SJCRH30 (cell line): ENCODE measurements at regions not wholly inside any gene's neighbourhood (a gene's known extent, or its start where the extent isn't known, plus 50 kb on each side); places are given as distances from the start of the nearest gene placed in this dataset.

Experiments
- DNase-seq, 2 experiments: peaks; one replicate each; pipeline ENCODE4 v3.0.0-alpha.2; 2015 to 2020
- H3K27ac ChIP-seq: fragments of 250-450 bp; sonication (Bioruptor Pico); 2 replicates; pipeline ENCODE4 v1.5.1; 2020; ENCODE audit warnings: mild to moderate bottlenecking, moderate library complexity
- H3K27me3 ChIP-seq: fragments of 250-450 bp; sonication (Bioruptor Pico); 2 replicates; pipeline ENCODE4 v1.5.1; 2020; ENCODE audit warnings: mild to moderate bottlenecking, moderate library complexity
- H3K36me3 ChIP-seq: fragments of 250-450 bp; sonication (Bioruptor Pico); 2 replicates; pipeline ENCODE4 v1.5.1; 2020; ENCODE audit warnings: mild to moderate bottlenecking, moderate library complexity
- H3K4me1 ChIP-seq: fragments of 250-450 bp; sonication (Bioruptor Pico); 2 replicates; pipeline ENCODE4 v1.5.1; 2020; ENCODE audit warnings: mild to moderate bottlenecking, moderate library complexity
- H3K4me3 ChIP-seq: fragments of 250-450 bp; sonication (Bioruptor Pico); 2 replicates; pipeline ENCODE4 v1.5.1; 2020; ENCODE audit warnings: mild to moderate bottlenecking, moderate library complexity
- H3K9me3 ChIP-seq: fragments of 250-450 bp; sonication (Bioruptor Pico); replicated peaks from 2 replicates; pipeline ENCODE4 v1.5.1; 2020; ENCODE audit warnings: mild to moderate bottlenecking, moderate library complexity

- Histone ChIP-seq H3K27me3 (no peaks in the 10 kb centered on the region), H3K4me3 (no peak overlapping the region), H3K9me3 (no peaks in the 10 kb centered on the region), H3K27ac (no peak overlapping the region), H3K4me1 (no peaks in the 10 kb centered on the region), H3K36me3 (no peaks in the 10 kb centered on the region)
- DNase-seq: no peak
These were observed 597.3 kb upstream of the TYRP1 start for GRCh38 chr9:12095931-12096330.

- Histone ChIP-seq H3K4me3 (no peak overlapping the region), H3K9me3 (no peaks in the 10 kb centered on the region), H3K4me1 (no peaks in the 10 kb centered on the region), H3K27ac (no peak overlapping the region), H3K27me3 (no peaks in the 10 kb centered on the region), H3K36me3 (no peaks in the 10 kb centered on the region)
- no peak for DNase-seq
These were observed 559.8 kb upstream of the TYRP1 start for GRCh38 chr9:12133416-12133815.

GRCh38 chr9:12141422-12141821 lies 551.8 kb upstream of the TYRP1 start:
- Histone ChIP-seq H3K36me3 (no peaks in the 10 kb centered on the region), H3K27me3 (no peaks in the 10 kb centered on the region), H3K4me3 (no peak overlapping the region), H3K4me1 (no peaks in the 10 kb centered on the region), H3K27ac (no peak overlapping the region), H3K9me3 (0 out of 2 replicates have a peak, but pooled peaks cover 3% of the 10 kb centered on the region)
- peak in 1 of 2 experiments; percentile 1 for DNase-seq

- no peak for DNase-seq
- Histone ChIP-seq H3K27ac (no peak overlapping the region), H3K4me3 (no peak overlapping the region), H3K36me3 (no peaks in the 10 kb centered on the region), H3K9me3 (no peaks in the 10 kb centered on the region), H3K27me3 (no peaks in the 10 kb centered on the region), H3K4me1 (no peaks in the 10 kb centered on the region)
These were observed 537.6 kb upstream of the TYRP1 start for GRCh38 chr9:12155401-12156134.

GRCh38 chr9:12162181-12162815 lies 530.9 kb upstream of the TYRP1 start:
- H3K9me3 ChIP-seq: no peaks in the 10 kb centered on the region
- no peak overlapping the region for H3K4me3 ChIP-seq
- H3K4me1 ChIP-seq: no peaks in the 10 kb centered on the region
- DNase-seq: no peak
- no peak overlapping the region for H3K27ac ChIP-seq
- no peaks in the 10 kb centered on the region for H3K36me3 ChIP-seq
- H3K27me3 ChIP-seq: no peaks in the 10 kb centered on the region; the same call in 1 of the 2 replicates

- H3K9me3 ChIP-seq: no peaks in the 10 kb centered on the region
- H3K4me1 ChIP-seq: no peaks in the 10 kb centered on the region
- H3K36me3 ChIP-seq: no peaks in the 10 kb centered on the region
- no peak for DNase-seq
- no peak overlapping the region for H3K27ac ChIP-seq
- no peak overlapping the region for H3K4me3 ChIP-seq
- no peaks in the 10 kb centered on the region; the same call in 1 of the 2 replicates for H3K27me3 ChIP-seq
These were observed 529.3 kb upstream of the TYRP1 start for GRCh38 chr9:12163723-12164458.

- Histone ChIP-seq H3K27ac (no peak overlapping the region), H3K9me3 (no peaks in the 10 kb centered on the region), H3K36me3 (no peaks in the 10 kb centered on the region), H3K4me1 (no peaks in the 10 kb centered on the region), H3K27me3 (no peaks in the 10 kb centered on the region; the same call in 1 of the 2 replicates), H3K4me3 (no peak overlapping the region)
- no peak for DNase-seq
These were observed 526.7 kb upstream of the TYRP1 start for GRCh38 chr9:12166518-12166917.

GRCh38 chr9:12170456-12170855 lies 522.7 kb upstream of the TYRP1 start:
- Histone ChIP-seq H3K36me3 (no peaks in the 10 kb centered on the region), H3K27ac (no peak overlapping the region), H3K27me3 (no peaks in the 10 kb centered on the region; the same call in 1 of the 2 replicates), H3K4me1 (no peaks in the 10 kb centered on the region), H3K4me3 (no peak overlapping the region), H3K9me3 (no peaks in the 10 kb centered on the region)
- DNase-seq: no peak

GRCh38 chr9:12178634-12179033 lies 514.6 kb upstream of the TYRP1 start:
- Histone ChIP-seq H3K36me3 (no peaks in the 10 kb centered on the region), H3K4me3 (no peak overlapping the region), H3K9me3 (no peaks in the 10 kb centered on the region), H3K4me1 (no peaks in the 10 kb centered on the region), H3K27me3 (no peaks in the 10 kb centered on the region), H3K27ac (no peak overlapping the region)
- no peak for DNase-seq

GRCh38 chr9:12182806-12183205 lies 510.4 kb upstream of the TYRP1 start:
- Histone ChIP-seq H3K27me3 (no peaks in the 10 kb centered on the region), H3K27ac (no peak overlapping the region), H3K4me3 (no peak overlapping the region), H3K9me3 (no peaks in the 10 kb centered on the region), H3K36me3 (no peaks in the 10 kb centered on the region), H3K4me1 (no peaks in the 10 kb centered on the region)
- no peak for DNase-seq

- DNase-seq: no peak
- no peaks in the 10 kb centered on the region for H3K9me3 ChIP-seq
- H3K4me3 ChIP-seq: no peak overlapping the region
- no peaks in the 10 kb centered on the region for H3K4me1 ChIP-seq
- no peak overlapping the region for H3K27ac ChIP-seq
- H3K36me3 ChIP-seq: no peaks in the 10 kb centered on the region
- H3K27me3 ChIP-seq: no peaks in the 10 kb centered on the region
These were observed 509.9 kb upstream of the TYRP1 start for GRCh38 chr9:12183321-12183720.

- no peaks in the 10 kb centered on the region for H3K27me3 ChIP-seq
- no peaks in the 10 kb centered on the region for H3K36me3 ChIP-seq
- H3K4me3 ChIP-seq: no peak overlapping the region
- no peak overlapping the region for H3K27ac ChIP-seq
- H3K4me1 ChIP-seq: no peaks in the 10 kb centered on the region
- H3K9me3 ChIP-seq: no peaks in the 10 kb centered on the region
- DNase-seq: no peak
These were observed 507.3 kb upstream of the TYRP1 start for GRCh38 chr9:12185856-12186255.

GRCh38 chr9:12191630-12192029 lies 501.6 kb upstream of the TYRP1 start:
- Histone ChIP-seq H3K27ac (no peak overlapping the region), H3K4me1 (no peaks in the 10 kb centered on the region), H3K9me3 (no peaks in the 10 kb centered on the region), H3K4me3 (no peak overlapping the region), H3K36me3 (no peaks in the 10 kb centered on the region), H3K27me3 (no peaks in the 10 kb centered on the region)
- no peak for DNase-seq

- Histone ChIP-seq H3K4me3 (no peak overlapping the region), H3K9me3 (no peaks in the 10 kb centered on the region), H3K4me1 (no peaks in the 10 kb centered on the region), H3K27me3 (no peaks in the 10 kb centered on the region), H3K36me3 (no peaks in the 10 kb centered on the region), H3K27ac (no peak overlapping the region)
- DNase-seq: no peak
These were observed 498.5 kb upstream of the TYRP1 start for GRCh38 chr9:12194731-12195130.

- Histone ChIP-seq H3K27me3 (no peaks in the 10 kb centered on the region), H3K9me3 (no peaks in the 10 kb centered on the region), H3K4me1 (no peaks in the 10 kb centered on the region), H3K4me3 (no peak overlapping the region), H3K27ac (no peak overlapping the region), H3K36me3 (no peaks in the 10 kb centered on the region)
- DNase-seq: no peak
These were observed 497.7 kb upstream of the TYRP1 start for GRCh38 chr9:12195456-12195855.
